ENCODE measurements at regions not wholly inside any gene's neighbourhood (a gene's known extent, or its start where the extent isn't known, plus 50 kb on each side); places are given as distances from the start of the nearest gene placed in this dataset.

GRCh38 chr3:35320646-35321407 lies 318.5 kb upstream of the ARPP21 start:
- no peak for TF ChIP-seq POLR2AphosphoS5 (IDR thresholded peaks at IDR 0.05)
- no peak for TF ChIP-seq POLR2A (IDR thresholded peaks at IDR 0.05)

All from spleen (tissue), 3 donors.